Neutrophil (primary cell): ENCODE measurements at regions not wholly inside any gene's neighbourhood (a gene's known extent, or its start where the extent isn't known, plus 50 kb on each side); places are given as distances from the start of the nearest gene placed in this dataset.
"Not testable (repeated sequence)": the region's sequence is repeated elsewhere in the genome, so short reads cannot be mapped to it uniquely, and the experiment has no call there.

Experiments
- H3K27ac ChIP-seq: fragments of 200-600 bp; sonication (generic); 2 replicates; pipeline ENCODE4 v1.5.1; 2016; ENCODE audit warnings: mild to moderate bottlenecking, moderate library complexity
- H3K27me3 ChIP-seq: fragments of 200-600 bp; sonication (generic); 2 replicates; pipeline ENCODE4 v1.6.0; 2016; ENCODE audit warnings: mild to moderate bottlenecking
- H3K36me3 ChIP-seq: fragments of 200-600 bp; sonication (generic); 2 replicates; pipeline ENCODE4 v1.5.1; 2017
- H3K4me1 ChIP-seq, 2 experiments: fragments of 200-600 bp in 1 of 2; sonication (generic) in 1 of 2; 1 replicate in 1 of 2; 2 replicates in 1 of 2; pipeline versions ENCODE4 v1.5.1 to v1.6.1; 2013 to 2016; ENCODE audit warnings: low read depth in 1 of 2, low read length in 1 of 2, mild to moderate bottlenecking in 1 of 2, moderate library complexity in 1 of 2; ENCODE audit not compliant: control insufficient read depth in 1 of 2, insufficient read depth in 1 of 2
- H3K4me3 ChIP-seq, 2 experiments: fragments of 200-600 bp in 1 of 2; sonication (generic) in 1 of 2; 1 replicate in 1 of 2; 2 replicates in 1 of 2; pipeline ENCODE4 v1.5.1; 2013 to 2016; ENCODE audit warnings: low read depth in 1 of 2, low read length in 1 of 2, mild to moderate bottlenecking in 1 of 2, moderate library complexity in 1 of 2
- H3K9me3 ChIP-seq: fragments of 200-600 bp; sonication (generic); 2 replicates; pipeline ENCODE4 v1.5.1; 2016
- CTCF ChIP-seq: fragments of 200-600 bp; sonication (generic); IDR thresholded peaks from 2 replicates; pipeline ENCODE4 v1.5.1; 2016; ENCODE audit warnings: antibody characterized with exemption

- TF ChIP-seq CTCF: no peak
- no peak overlapping the region for H3K4me3 ChIP-seq
- no peak overlapping the region for H3K27ac ChIP-seq
- no peaks in the 10 kb centered on the region for H3K4me1 ChIP-seq
- H3K36me3 ChIP-seq: no peaks in the 10 kb centered on the region
- H3K27me3 ChIP-seq: no peaks in the 10 kb centered on the region
- no peaks in the 10 kb centered on the region for H3K9me3 ChIP-seq
Measured at GRCh38 chr5:152170350-152170749, 234.7 kb downstream of the NMUR2 start.

- Histone ChIP-seq H3K36me3 (no peaks in the 10 kb centered on the region), H3K9me3 (no peaks in the 10 kb centered on the region)
Measured at GRCh38 chr5:152164860-152165259, 240.2 kb upstream of the GLRA1 start.

GRCh38 chr5:152159894-152160293 lies 235.2 kb upstream of the GLRA1 start:
- not testable (repeated sequence) for H3K27me3 ChIP-seq, H3K9me3 ChIP-seq, H3K4me1 ChIP-seq, H3K27ac ChIP-seq, H3K36me3 ChIP-seq, H3K4me3 ChIP-seq

More at GRCh38 chr5:152164860-152165259, 240.2 kb upstream of the GLRA1 start:
- no peak for TF ChIP-seq CTCF
- Histone ChIP-seq H3K27ac (no peak overlapping the region), H3K4me3 (no peak overlapping the region), H3K27me3 (no peaks in the 10 kb centered on the region), H3K4me1 (no peaks in the 10 kb centered on the region)

GRCh38 chr5:152154452-152154851 lies 229.8 kb upstream of the GLRA1 start:
- not testable (repeated sequence) for H3K9me3 ChIP-seq, H3K27me3 ChIP-seq, H3K27ac ChIP-seq, H3K4me1 ChIP-seq, H3K4me3 ChIP-seq, H3K36me3 ChIP-seq

- Histone ChIP-seq H3K36me3 (no peaks in the 10 kb centered on the region), H3K9me3 (no peaks in the 10 kb centered on the region), H3K4me3 (no peak overlapping the region), H3K27me3 (no peaks in the 10 kb centered on the region), H3K27ac (no peak overlapping the region), H3K4me1 (no peaks in the 10 kb centered on the region)
- no peak for TF ChIP-seq CTCF
Measured at GRCh38 chr5:152151940-152152339, 227.3 kb upstream of the GLRA1 start.

GRCh38 chr5:152151113-152151512 lies 226.5 kb upstream of the GLRA1 start:
- Histone ChIP-seq H3K27ac (no peak overlapping the region), H3K9me3 (no peaks in the 10 kb centered on the region), H3K4me3 (no peak overlapping the region), H3K36me3 (no peaks in the 10 kb centered on the region), H3K27me3 (no peaks in the 10 kb centered on the region), H3K4me1 (no peaks in the 10 kb centered on the region)
- no peak for TF ChIP-seq CTCF

- no peak for TF ChIP-seq CTCF
- no peak overlapping the region for H3K27ac ChIP-seq
- no peaks in the 10 kb centered on the region for H3K27me3 ChIP-seq
- no peak overlapping the region for H3K4me3 ChIP-seq
- H3K4me1 ChIP-seq: no peaks in the 10 kb centered on the region
- H3K9me3 ChIP-seq: no peaks in the 10 kb centered on the region
- H3K36me3 ChIP-seq: no peaks in the 10 kb centered on the region
Measured at GRCh38 chr5:152147286-152147685, 222.6 kb upstream of the GLRA1 start.
